ENCODE measurements at regions not wholly inside any gene's neighbourhood (a gene's known extent, or its start where the extent isn't known, plus 50 kb on each side); places are given as distances from the start of the nearest gene placed in this dataset.
"Not testable (repeated sequence)": the region's sequence is repeated elsewhere in the genome, so short reads cannot be mapped to it uniquely, and the experiment has no call there.

DNA sequence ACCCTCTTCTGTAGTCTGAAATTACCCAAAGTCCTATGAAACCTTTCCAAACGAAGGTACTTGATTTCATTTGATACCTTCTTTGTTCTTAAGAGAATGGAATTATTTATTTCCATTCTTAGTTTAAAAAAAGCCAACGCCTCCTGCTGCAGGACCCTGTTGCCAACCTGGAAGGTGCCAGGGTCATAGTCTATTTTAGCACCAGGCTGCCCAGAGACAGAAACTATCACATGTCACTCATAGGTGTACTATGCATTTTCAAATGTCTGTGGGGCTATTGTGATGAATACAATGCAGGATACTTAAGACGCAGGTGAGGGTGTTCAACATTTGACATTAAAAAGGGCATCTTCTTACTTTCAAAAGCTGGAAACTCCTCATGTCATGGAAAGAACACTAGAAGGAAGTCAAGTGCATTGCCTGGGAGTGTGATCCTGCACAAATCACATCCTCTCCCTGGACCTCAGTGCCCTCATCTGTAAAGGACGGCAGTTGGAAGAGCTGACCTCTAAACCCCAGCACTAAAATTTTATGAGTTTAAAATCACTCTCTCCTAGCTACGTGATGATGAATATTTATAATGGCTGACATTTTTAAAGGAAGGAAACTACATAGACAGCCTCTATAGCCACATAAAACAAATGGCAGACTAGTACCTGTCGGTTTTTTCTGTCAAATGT is 107.3 kb upstream of the SYT6 start:
- no peak for DNase-seq

DNA sequence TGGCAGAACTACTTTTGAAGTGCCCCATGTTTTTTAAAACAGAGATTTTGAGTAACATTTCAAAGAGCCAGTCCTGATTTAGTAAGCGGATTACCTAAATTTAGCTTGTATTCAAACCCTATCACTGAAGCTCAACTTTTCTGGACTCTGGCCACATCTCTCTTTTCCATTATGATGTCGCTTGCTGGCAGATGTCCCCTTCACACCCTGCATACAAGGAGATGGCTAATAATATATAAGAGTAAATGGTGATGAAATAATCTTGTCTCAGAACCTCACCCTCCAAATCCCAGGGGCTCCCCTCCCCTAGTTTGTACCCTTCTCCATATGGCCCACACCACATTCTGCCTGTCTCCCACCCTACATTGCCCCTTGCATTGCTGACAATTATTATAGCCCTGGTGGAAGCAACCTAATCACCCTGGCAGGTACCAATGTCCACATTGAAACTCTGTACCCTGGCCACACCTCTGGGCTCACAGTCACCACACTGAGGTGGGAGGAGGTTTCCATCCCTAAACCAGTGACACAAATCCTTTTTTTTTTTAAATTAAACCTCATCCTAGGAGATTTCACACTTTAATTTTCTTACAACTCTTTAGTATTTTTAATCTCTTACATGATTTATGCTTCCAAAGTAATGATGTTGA is 106.0 kb upstream of the SYT6 start:
- DNase-seq, result no peak

DNA sequence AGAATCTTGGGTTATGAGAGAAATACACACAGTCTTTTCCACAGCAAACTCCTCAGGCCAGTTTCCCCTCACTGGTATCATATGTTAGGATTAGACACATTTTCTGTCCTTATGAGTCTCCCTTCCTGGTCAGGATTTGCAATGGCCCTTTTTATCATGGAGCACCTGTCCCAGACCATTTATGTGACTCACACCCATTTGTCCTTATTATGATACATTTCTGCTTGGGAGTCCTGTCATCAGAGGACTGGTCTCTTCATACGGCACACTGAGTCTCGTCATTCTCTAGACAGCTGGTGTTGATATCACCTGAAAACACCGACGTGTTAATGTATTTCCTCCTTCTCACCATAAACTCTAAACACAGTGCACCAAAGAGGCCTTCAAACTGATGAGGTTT is 105.0 kb upstream of the SYT6 start:
- DNase-seq, result no peak

DNA sequence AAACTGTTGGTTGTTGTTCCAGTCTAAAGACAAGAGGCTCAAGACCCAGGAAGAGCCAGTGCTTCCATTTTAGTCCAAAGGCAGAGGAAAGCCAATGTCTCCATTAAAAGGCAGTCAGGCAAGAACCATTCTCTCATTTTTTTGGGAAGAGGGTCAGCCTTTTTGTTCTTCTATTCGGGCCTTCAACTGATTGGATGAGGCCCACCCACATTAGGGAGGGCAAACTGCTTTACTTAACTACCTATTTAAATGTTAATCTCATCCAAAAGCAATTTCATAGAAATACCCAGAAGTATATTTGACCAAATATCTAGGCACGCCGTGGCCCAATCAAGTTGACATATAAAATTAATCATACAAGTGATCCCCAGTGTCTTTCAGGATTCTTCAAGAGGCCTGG is 104.4 kb upstream of the SYT6 start:
- no peak for DNase-seq

DNA sequence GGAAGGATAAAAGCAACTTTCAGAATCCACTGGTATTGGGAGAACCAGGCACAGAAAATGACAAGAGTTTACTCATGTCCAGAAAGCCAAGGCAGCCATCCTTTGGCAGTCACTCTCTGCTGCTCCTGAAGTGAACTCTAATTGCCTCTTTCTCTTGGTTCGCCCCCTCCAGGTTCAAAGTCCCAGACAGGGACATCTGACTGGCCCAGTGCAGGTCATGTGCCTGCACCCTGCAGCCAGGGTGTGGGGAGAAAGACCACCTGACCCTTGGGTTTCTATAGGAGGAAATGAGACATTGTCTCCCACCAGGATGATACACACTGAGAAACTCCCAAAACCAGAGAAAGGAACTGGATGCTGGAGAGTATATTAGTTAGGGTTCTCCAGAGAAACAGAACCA is 103.9 kb upstream of the SYT6 start:
- DNase-seq, result no peak

DNA sequence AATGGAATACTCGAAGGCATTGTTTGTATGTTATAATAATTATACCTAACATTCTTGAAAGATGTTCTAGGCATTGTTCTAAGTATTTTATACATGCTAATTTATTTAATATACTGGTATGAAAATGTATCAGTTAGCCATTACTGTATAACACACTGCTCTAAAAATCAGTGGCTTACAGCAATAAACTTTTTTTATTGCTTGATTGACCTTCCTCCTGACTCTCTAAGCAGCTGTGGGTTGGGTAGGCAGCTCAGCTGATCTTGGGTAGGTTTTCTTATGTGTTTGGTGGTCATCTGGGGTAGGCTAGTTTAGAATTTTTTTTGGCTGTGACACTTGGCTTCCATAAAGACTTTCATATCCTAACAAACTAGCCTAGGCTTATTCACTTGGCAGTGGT is 100.2 kb upstream of the SYT6 start:
- DNase-seq, result no peak

DNA sequence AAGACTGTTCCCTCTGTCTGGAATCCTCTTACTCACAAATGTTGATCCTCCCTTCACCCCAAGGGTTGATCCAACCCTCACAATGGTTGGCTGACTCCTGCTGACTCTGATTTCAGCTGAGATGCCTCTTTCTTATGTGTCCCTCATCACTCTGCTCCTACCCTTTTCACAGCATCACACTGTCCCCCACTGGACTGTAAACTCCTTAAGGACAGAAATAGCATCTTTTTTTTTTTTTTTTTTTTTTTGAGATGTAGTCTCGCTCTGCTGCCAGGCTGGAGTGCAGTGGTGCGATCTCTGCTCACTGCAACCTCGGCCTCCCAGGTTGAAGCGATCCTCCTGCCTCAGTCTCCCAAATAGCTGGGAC is 97.9 kb upstream of the SYT6 start:
- DNase-seq, result no peak

DNA sequence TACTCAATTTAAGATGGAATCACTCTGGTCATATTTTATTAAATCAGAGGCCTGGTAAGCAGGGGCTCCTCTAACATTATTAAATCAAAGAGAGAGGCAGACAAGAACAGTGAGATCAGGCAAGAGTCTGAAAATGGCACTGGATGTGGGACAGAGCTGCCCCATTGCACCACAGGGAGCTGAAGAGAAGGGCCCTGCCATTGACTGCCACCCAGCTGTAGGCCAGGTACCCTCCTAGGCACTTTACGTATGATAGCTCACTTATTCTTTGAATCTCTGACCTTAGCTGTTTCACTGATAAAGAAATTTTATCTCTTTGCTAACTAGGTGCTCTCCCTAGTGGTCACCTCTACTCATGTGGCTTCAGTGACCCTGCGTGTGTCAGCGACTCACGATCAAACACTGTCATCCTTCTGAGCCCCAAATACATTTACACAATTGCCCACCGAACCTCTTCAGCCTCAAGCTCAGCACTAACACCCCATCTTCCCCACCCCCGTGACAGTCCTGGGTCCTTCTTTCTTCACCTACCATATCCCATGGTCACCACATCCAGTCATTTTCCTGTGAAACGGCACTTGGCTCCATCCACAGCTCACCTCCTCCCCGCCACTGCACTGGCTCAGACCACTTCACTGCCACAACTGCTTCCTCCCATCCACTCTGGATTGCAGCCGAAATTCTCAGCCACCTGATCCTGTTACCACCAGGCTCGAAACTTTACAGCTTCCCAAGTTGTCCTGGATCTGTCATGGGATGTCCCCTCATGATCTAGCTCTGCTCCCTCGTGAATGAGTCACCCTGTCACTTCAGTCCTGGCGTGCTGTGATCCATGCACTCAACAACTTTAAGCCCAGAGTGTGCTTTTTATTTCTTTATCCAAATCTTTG is 97.3 kb upstream of the SYT6 start:
- DNase-seq, result no peak

DNA sequence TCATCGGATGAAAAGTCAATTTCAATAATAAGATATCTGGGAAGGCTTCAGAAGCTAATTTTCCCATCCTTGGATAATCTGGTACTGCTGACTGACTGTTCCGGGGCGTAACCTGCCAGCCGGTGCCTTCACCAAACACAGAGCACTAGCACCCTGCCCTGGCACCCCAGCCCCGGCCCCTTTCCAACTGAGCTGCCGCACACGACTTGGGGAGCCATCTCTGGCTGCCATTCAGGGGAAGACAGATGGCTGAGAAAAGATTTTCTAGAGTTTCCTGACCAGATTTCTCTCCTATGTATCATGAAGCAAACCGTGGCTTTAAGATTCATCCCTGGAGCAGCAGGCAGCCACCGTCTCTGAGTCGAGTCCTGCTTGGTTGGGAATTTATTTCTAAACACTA is 96.0 kb upstream of the SYT6 start:
- no peak for DNase-seq

DNA sequence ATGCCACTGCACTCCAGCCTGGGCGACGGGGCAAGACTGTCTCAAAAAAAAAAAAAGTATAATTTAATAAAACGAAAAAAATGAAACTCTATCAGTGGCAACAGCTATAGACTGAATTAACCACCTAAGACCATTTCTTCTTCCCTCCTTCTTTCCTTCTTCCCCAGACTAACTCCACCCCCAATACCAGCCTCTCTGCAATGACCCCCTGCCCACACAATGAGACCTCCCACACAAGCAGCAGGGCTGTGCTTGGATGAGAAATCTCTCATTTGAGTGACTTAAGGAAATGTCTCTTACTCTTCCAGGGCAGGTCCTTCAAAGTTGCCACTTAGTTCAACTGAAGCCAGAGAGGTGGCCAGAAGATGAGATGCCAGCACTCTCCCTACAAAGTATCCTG is 94.5 kb upstream of the SYT6 start:
- no peak for DNase-seq

DNA sequence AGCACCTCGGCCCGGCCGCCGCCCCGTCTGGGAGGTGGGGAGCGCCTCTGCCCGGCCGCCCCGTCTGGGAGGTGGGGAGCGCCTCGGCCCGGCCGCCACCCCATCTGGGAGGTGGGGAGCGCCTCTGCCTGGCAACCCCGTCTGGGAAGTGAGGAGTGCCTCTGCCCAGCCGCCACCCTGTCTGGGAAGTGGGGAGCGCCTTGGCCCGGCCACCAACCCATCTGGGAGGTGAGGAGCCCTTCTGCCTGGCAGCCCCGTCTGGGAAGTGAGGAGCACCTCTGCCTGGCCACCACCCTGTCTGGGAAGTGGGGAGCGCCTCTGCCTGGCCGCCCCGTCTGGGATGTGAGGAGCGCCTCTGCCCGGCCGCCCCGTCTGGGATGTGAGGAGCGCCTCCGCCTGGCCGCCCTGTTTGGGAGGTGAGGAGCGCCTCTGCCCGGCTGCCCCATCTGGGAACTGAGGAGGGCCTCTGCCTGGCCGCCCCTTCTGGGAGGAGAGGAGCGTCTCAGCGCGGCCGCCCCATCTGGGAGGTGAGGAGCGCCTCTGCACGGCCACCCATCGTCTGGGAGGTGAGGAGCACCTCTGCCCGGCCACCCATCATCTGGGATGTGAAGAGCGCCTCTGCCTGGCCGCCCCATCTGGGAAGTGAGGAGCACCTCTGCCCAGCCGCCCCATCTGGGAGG is 89.0 kb upstream of the SYT6 start:
- DNase-seq, result not testable (repeated sequence)

DNA sequence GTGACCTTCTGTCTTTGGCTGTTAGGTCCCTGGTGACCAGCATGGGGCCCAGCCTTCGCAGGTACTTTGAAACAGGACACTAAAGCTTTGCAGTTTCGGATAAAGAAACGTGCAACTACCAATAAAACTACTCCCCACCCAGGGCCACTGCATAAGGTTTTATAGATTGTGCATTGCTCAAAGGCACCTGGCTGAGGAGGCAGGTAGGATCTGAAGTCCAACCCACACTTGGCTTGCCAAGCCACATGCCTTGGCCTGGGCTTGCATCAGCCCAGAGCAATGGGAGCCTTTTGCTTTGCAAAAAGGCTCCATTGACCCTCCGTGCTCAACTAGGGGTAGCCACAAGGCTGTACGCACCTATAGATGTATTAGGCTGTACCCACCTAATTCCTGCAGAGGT is 84.4 kb upstream of the SYT6 start:
- no peak for DNase-seq

DNA sequence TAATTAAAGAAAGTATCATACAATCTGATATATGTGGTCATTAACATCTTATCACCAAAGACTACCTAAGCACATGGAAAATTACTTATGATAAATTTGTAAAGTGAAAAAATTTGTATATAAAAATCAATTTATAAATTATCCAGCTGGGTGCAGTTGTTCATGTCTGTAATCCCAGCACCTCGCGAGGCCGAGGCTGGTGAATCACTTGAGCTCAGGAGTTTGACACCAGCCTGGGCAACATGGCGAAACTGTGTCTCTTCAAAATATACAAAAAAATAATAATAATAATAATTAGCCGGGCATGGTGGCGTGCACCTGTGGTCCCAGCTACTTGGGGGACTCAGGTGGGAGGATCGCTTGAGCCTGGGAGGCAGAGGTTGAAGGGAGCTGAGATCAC is 82.8 kb upstream of the SYT6 start:
- DNase-seq, result no peak

DNA sequence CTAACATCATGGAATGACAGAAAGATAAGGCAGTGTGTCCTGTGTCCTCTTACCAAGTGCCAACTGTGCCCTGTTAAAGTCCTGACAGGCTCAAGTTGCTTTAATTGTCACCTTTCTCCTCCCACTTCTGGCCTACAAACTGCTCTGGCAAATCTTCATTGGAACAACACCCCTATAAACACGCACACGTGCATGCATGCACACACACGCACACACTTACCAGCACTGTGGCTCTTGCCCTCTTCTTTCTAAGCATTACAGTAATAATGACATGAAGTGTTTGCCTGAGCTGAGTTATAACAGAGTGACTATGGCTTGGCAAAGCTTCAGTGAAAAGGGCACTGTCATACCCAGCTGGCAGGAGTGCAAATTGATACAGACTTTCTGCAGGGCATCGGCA is 82.3 kb upstream of the SYT6 start:
- DNase-seq, result no peak

DNA sequence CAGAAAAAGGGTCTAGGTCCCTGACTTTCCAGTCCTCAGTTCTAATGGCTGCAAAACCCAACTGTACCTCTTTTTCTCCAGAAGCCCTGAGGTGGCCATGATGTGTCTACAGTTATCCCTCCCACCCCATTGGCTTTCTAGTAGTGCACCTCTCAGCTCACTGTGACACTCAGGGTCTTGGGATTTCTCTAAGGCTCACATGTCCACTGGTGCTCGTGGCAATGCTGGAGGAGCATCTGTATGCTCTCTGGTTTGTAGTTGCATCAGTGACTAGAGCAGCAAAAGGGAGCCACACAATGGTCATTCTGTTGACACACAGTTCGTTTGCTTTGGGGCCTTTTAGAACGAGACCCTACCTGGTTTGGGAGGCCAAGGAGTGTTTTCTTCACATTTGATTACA is 81.6 kb upstream of the SYT6 start:
- DNase-seq, result no peak

DNA sequence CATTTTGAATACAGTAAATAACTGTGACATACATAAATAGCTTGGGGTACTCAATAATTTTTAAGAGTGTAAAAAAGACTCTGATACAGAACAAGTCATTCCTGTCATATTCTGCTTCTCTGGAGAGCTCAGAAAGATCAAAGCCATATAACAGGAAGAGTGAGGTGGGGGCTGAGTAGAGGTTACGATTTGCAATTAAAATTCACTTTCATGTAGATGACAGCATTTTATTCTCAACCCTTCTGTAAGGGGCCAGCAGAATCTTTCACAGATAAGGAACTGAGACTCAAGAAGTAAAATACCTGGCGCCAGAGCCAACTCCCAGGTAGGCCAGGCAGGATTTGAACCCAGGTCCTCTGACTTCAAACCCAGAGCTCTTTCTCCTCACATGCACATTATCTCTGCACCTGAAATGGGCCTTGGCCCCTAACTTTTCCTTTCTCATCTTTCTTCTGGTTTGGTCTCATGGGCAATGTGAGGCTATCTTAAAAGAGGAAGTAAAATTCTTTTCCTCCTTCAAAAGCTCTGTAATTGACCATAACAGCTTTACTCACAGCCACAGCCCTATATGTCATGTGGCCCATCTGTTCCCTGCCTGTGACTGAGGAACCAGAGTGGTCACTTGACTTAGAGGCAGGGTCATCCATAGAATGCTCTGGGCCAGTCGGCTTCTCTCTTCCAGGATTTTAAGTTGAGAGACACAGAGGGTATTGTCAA is 80.9 kb upstream of the SYT6 start:
- DNase-seq, result no peak

DNA sequence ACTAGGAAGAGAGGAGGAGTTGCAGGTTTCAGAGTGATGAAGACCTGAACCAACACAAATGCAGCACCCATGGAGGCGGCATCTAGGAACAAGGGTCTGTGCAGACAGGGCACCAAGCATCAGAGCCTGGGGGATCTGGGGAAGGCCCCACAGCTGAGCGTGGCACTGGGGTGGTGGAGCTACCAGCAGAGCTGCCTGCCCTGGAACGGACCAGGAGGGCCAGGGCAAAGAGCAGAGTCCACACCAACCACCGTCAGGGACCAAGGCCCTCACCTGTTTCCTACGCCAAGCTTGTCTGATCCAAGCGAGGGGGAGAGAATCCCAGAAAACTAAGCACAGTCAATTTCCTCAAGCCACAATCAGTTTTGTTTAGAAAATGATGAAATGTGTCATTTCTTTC is 79.0 kb upstream of the SYT6 start:
- no peak for DNase-seq

DNA sequence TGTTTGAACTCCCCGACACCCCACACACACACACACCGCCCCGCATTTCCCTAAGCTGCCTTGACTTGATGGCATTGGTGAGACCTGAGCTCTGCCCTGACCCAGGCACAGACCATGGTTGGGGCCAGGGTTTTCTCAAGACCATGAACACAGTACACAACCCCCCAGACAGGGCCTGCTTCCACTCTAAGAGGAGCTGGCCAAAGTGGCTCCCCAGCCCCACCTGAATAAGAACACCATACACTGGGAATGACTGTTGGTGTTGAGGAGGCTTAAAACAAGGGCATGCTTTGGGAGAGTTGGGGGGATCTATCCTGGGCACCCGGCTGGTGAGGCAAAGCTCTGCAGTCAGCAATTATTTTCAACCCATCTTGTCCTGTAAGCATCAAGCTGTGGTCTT is 77.6 kb upstream of the SYT6 start:
- DNase-seq, result no peak

DNA sequence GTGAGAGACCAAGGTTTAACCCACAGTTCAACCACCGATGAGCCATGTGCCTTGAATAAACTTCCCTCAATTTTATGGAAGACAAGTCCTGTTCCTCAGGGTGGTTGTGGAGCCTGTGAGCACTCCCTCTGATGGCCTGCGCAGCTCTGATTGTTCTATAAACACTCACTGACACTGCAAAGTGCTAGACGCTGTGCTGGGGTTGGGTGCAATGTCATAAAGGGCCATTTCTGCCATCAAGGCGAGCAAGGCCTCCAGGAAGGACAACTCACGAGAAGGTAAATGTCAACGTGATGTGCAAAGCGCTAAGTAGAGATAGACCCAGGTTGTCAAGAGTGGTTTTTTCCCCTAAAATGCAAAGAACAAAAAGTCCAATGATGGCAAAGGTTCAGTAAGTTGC is 75.7 kb upstream of the SYT6 start:
- no peak for DNase-seq

DNA sequence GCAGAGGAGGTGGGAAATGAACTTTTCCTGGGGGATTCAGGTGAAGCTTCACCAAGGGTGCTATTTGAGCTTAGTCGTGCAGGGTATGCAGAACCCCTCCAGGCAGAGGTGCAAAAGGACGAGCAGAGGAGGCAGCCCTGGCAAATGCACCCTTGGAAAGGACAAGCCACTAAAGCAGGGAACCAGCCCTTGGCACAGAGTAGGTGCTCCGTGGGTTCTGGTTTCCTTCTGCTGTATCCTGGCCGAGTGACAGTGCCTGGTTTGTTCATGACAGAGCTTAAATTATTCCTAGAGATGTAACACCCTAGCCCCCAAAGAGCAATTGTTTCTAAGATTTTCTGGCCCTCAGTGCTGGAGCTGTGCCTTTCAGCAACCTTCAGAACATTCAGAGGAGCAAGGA is 73.4 kb upstream of the SYT6 start:
- no peak for DNase-seq

DNA sequence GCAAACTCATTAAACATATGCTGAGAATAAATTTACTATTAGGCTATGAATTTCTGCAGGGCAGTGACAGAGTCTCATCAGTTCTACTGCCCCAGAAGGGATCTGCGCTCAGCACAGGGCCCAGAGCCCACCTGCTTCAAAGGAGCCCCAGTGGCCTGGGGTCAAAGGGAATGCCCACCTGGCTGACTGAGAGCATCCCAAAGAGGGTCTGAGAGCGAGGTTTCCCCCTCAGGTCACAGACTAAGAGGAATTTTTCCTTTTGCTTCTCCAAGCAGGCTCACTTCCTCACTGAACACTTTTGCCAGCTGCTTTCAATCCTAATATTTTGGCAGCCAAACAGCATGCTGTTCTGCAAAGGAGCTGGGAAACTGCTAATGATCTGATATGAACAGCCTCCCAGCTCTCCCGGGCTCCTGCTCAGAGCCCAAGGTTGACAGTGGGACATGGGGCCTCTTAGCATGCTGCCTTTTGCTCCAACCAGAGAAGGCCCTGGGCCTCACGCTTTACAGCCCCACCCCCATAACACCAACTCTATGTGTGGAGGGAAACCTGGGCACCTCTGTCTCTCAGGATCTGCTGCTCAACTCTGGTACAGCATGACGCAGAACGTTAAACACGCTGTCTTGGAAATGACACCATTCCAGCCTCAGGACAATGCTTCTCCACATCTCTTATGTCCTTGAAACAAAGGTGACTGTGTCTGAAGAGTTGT is 70.7 kb upstream of the SYT6 start:
- DNase-seq, result no peak

DNA sequence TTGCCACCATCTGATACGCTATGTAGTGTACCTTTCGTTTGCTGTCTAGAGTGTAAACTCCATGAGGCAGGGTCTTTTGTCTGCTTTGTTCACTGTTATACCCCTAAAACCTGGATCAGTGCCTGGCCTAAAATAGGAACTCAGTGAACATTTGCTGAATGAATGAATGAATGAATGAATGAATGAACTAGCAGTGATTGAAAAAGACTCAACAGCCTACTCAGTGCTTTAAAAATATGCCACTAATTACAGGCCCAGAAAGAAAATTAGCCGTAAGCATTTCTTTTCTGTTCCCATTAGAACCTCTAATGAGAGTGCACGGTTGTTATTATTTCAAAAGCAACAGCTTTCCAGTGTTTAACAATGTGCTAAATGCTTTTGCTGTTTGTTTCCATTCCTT is 69.3 kb upstream of the SYT6 start:
- no peak for DNase-seq
